HG03460 (cell line): ENCODE measurements at regions not wholly inside any gene's neighbourhood (a gene's known extent, or its start where the extent isn't known, plus 50 kb on each side); places are given as distances from the start of the nearest gene placed in this dataset.

Source experiments
- ATAC-seq: cut with Tn5 transposase; IDR thresholded peaks from one replicate; pipeline ENCODE4 v1.9.1; 2021; ENCODE audit not compliant: unreplicated experiment

DNA sequence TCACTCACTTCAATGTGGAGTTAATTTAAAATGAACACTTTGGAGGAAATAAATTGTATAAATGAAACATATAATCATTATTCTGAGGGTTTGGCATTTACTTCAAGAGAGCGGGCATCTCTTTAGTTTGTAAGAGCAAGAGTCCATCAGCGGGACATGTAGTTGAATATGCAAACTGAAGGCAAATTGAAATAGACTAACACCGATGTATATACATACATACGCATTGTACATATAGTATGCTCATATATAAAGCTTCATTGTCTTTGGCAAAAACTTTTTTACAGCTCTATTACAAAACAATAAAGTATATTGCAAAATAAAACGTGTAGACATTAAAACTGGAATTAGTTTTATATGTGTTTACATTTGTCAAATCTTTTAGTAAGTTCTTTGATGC lies 328.9 kb downstream of the LTN1 start:
- no peak for ATAC-seq

- no peak for ATAC-seq
Observed at GRCh38 chr21:28663111-28663693, 329.5 kb downstream of the LTN1 start.

DNA sequence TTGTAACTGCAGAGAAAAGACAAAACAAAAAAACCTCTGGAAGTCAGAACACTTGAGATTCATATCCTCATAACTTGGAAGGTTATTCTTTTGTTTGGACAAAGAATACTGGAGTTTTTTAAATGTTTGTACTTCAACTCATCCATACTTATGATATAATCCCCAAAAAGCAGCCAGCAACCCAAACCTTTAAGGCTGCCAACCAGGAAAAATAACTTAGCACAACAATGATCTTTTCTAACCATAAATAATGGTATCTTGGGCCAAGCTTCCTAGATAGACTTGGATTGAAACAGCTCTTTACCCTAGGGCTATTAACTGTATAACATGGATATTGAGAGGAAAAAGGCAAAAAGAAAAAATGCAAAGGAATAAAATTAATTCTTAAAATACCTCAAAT lies 335.1 kb downstream of the LTN1 start:
- ATAC-seq = no peak

DNA sequence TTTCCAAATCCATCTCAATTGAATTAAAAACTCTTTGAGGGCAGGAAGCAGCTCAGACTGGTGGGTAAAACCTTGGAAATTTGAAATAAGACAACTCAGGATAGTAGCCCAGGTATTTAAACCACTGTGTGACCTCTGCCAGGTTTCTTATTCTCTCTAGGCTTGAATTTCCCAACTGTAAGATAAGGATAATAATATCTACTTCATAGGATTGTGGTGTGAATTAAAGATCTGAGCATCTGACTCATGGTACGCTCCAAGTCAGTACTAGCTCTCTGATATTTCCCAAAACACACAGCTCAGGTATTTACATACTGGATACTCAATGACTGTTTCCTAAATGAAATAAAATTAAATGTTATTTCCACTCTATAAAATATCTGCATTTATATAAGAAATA lies 337.2 kb downstream of the LTN1 start:
- ATAC-seq = no peak

GRCh38 chr21:28654406-28654805 lies 338.3 kb downstream of the LTN1 start:
- ATAC-seq = no peak

GRCh38 chr21:28644762-28645161 lies 347.9 kb downstream of the LTN1 start:
- no peak for ATAC-seq

DNA sequence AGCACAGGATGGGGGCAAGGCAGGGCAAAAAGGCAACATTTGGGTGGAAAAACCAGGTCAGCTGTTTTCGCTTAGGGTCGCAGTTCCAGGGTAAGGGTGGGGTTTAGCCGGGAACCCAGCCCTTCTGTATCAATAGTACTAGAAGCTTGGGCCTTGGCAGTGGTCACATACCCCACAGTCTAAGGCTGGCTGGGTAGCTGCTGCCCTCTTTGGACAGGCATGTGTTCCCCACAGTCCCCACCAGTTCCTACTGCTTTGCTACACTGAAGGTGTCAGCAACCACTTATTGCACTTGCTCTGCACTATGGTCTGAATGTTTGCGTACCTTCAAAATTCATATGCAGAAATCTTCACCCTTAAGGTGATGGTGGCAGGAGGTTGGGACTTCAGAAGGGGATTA lies 349.8 kb downstream of the LTN1 start:
- ATAC-seq = no peak

DNA sequence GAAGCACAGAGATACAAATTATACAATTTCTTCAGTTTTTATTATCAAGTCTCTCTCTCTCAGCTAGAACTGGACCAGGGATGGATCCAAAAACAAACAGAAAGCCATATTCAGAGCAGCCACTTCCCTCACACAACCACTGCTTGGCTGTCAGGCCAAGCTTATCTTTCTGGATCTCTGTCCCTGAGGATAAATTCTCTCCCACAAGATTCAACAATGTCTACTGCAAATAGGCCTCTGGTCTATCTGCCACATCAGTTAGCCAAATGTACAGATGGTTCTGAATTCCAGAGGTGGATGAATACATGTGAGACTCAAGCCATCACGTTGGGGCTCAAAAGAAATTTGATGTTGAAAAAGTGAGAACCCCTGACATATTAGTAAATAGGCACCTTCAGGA lies 350.9 kb downstream of the LTN1 start:
- no peak for ATAC-seq

DNA sequence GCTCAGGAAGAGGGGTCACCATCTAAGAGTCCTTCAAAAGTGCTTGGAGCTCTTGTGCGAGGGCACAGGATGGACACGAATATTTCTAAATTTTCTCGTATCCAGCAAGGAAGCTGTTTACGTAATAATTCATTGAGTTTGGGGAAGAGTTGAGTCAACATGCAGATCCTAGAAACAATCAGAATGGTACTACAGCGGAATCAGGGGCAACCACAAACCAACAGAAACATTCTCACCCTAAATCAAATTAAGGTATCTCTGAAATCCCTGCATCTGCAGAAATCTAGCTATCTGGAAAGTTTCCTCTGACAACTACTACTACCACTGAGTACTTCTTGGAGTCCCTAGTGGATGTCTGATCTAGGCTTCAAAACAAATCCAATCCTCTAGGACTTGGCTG lies 352.4 kb downstream of the LTN1 start:
- ATAC-seq = no peak

DNA sequence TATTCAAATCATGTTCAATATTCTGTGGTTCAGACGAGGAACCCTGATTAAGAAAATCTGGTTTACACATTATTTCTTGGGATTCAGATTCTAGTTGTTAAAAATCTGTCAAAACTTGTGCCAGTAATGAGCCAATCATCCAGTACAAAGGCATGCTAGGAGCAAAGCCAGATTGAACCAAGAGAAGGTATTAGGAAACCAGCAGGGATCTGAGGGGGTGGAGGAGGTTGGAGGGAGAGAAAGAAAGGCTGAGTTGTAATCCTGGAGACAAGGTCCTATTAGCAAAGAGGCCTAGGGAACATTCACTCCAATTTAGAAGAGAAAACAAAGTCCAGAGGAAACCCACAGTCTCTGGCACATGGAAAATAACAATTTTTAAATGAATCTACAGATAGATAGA lies 352.9 kb downstream of the LTN1 start:
- ATAC-seq = no peak

GRCh38 chr21:28636752-28637691 lies 355.7 kb downstream of the LTN1 start:
- ATAC-seq = no peak

- ATAC-seq = no peak
Observed at GRCh38 chr21:28635541-28635940, 357.1 kb downstream of the LTN1 start.

- ATAC-seq = no peak
Observed at GRCh38 chr21:28633839-28634555, 358.7 kb downstream of the LTN1 start.

- ATAC-seq = no peak
Observed at GRCh38 chr21:28632755-28633408, 359.8 kb downstream of the LTN1 start.

DNA sequence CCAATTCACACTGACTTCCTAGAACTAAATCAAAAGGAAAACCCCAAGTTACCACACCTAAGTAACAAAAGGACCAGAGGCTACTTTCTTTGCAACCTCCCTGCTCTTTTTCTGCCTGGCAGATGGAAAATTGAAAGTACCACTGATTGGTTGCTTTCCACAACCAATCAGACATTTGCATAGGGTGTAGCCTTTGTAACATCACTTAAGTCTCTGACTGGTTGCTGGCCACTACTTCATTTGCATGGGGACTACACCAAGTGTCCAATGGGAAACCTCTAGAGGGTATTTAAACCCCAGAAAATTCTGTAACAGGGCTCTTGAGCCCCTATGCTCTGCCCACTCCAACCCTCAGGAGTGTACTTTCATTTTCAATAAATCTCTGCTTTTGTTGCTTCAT lies 365.0 kb downstream of the LTN1 start:
- no peak for ATAC-seq

- ATAC-seq = no peak
Observed at GRCh38 chr21:28627261-28627660, 365.4 kb downstream of the LTN1 start.

GRCh38 chr21:28624626-28625025 lies 368.1 kb downstream of the LTN1 start:
- ATAC-seq = no peak

GRCh38 chr21:28617300-28617699 lies 375.4 kb downstream of the LTN1 start:
- ATAC-seq = no peak

- ATAC-seq = no peak
Observed at GRCh38 chr21:28615276-28615675, 377.4 kb downstream of the LTN1 start.

- no peak for ATAC-seq
Observed at GRCh38 chr21:28614791-28615190, 377.9 kb downstream of the LTN1 start.

DNA sequence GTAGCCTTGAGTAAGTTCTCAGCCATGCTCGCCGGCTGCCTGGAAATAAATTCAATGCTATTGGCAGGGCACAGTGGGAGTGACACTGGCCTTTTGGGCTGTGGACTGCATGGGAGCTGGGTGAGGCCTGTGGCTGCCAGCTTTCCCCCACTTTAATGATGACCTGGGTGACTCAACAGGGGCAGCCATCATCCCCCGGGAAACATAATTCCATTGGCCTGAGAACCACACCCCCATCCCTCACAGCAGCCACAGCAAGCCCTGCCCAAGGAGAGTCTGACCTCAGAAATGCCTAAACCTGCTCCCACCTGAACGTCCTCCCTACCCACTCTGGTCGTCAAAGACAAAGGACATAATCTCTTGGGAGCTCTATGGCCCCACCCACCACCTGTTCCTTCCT lies 384.0 kb downstream of the LTN1 start:
- ATAC-seq = no peak
